NCI-H2171 (cell line): ENCODE measurements at regions not wholly inside any gene's neighbourhood (a gene's known extent, or its start where the extent isn't known, plus 50 kb on each side); places are given as distances from the start of the nearest gene placed in this dataset.
A peak's percentile ranks its signal among the peaks of the same experiment; 100 is the strongest.
"Not testable (repeated sequence)": the region's sequence is repeated elsewhere in the genome, so short reads cannot be mapped to it uniquely, and the experiment has no call there.

Experiments used
- DNase-seq: peaks from one replicate; lab custom pipeline; 2025; lab: John Stamatoyannopoulos, UW

DNA sequence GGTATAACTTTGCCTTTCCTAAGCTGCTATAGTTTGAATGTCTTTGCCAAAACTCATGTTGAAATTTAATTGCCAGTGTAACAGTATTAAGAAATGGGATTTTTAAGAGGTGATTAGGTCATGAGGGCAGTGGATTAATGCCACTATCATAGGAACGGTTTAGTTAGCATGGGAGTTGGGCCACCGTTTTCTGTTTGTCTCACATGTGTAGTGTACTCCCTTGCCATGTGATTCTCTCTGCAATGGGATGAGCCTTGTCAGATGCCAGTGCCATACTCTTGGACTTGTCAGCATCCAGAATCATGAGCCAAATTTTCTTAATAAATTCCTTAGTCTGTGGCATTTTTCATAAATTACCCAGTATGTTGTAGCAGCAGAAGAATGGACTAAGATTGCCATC, 388.9 kb upstream of the RGPD4 start:
- no peak for DNase-seq

DNA sequence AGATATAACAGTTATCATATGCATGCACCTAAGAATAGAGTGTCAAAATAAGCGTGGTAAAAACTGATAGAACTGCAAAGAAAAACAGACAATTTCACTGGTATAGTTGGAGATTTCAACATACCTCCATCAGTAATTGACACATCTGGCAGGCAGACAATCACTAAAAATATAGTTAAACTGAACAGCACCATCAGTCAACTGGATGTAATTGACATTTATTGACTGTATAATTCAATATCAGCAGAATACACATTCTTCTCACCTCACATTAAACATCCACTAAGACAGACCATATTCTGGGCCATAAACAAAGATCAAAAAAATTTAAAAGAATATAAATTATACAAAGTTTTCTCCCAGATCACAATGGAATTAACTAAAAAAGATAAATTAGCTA, 378.5 kb upstream of the RGPD4 start:
- no peak for DNase-seq

DNA sequence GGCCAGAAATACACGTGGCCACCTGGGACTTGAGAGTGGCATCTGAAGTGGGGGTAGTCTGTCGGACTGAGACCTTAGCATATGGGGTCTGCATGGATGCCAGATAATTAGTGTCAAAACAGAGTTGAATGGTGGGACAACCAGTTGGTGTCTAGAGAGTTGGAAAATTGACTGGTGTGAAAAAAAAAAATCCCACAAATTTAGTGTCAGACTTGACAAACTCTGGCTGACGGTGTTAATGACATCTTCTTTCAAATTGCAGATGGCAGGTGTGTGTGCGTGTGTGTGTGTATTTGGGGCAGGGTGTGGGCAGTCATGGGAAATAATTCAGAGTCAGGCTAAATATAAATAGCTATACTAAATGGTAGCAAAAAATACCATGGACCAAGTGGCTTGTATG, 365.4 kb upstream of the RGPD4 start:
- peak; percentile 27 for DNase-seq

DNA sequence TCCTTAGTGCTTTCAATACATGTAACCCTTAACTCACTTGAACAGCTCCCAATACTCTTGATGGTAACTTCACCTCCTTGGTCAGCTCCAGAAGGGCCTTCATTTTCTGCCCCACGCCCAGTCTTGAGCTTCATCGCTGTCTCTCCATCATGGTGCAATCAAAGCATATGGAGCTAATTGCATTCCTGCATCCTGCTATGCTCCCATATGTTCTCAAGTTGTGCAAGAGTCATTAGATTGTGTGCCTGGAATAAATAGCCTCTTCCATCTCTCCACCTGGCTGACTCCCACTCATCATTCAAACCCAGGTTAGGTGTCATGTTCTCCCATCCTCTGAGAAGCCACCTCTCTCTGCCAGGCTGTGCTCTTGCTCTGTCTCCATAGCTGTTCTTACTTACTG, 364.5 kb upstream of the RGPD4 start:
- peak; percentile 83 for DNase-seq

GRCh38 chr2:107466241-107466640, 360.5 kb upstream of the RGPD4 start:
- no peak for DNase-seq

DNA sequence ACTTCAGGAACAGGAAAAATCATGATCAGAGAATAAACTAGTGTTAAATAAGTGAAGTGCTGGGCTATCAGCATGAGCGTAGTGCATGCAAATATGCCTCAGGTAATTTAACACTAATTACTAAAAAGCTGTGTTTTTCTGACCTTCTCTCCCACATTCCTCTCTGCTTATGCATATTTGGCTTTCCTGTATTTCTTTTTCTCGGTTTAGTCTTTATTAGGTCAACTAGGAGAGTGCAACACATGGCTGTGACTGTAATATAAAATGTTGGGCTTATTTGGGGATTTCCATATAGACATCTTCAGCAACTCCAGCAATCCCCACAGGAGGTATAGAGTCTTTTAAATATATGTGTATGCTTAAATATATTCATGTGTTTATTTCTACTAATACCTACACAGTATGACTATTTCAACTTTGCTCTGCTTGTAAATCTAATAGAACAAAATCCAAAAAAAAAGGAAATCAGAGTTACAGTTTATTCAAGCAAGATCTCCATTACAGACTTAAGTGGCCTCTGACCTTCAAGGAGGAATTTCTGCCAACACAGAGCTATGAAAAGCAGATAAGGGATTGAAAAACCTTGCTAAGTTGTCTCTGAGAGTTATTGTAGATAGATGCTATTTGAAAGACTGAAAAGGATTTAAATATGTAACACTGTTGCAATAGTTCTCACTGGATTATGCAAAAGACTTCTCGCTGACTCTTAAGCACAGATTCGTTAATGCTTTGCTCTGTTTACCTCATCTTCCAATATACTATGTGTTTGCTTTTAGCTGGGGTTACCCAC, 359.5 kb upstream of the RGPD4 start:
- DNase-seq = no peak

DNA sequence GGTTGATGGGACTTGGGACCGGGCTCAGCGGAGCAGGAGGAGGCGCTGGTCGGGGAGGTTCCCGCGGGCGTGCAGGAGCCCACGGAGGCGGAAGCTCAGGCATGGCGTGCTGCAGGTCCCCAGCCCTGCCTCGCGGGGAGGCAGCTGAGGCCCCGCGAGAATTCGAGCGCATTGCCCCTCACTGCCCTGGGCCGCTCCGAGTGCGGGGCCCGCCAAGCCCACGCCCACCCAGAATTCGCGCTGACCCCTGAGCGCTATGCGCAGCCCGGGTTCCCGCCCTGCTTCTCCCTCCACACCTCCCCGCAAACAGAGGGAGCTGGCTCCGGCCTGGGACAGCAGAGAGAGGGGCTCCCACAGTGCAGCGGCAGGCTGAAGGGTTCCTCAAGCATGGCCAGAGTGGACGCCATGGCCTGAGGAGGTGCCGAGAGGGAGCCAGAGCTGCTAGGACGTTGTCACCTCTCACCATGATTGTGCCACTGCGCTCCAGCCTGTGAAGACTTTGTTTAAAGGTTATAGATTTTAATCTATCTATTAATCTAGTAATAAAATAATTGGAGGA, 357.2 kb upstream of the RGPD4 start:
- no peak for DNase-seq

- no peak for DNase-seq
These were observed 353.5 kb upstream of the RGPD4 start for GRCh38 chr2:107473150-107473549.

GRCh38 chr2:107475859-107476258, 350.8 kb upstream of the RGPD4 start:
- DNase-seq = no peak

GRCh38 chr2:107502539-107502938, 324.2 kb upstream of the RGPD4 start:
- DNase-seq = no peak

- DNase-seq = no peak
These were observed 314.5 kb upstream of the RGPD4 start for GRCh38 chr2:107511970-107512789.

GRCh38 chr2:107525406-107525805, 301.3 kb upstream of the RGPD4 start:
- DNase-seq = no peak

GRCh38 chr2:107529146-107529545, 297.5 kb upstream of the RGPD4 start:
- DNase-seq = peak; percentile 91

DNA sequence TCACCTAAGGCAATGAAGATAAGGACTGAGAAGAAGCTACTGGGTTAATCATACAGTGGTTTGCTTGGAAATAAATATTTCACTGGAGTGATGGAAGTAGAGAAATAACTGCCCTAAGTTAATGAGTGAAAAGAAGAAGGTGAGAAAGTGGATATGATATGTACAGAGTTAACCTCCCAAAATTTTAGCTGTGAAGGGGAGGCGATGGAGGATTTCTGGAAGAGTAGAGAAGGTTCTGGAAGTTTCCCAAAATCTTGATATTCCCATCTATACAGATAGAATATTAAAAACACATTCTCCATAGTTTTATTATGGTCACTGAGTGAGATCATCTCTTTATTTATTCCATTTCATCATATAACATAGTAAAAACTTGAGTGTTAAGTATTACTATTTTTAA, 296.6 kb upstream of the RGPD4 start:
- DNase-seq = no peak

GRCh38 chr2:107534926-107535325, 291.8 kb upstream of the RGPD4 start:
- no peak for DNase-seq

DNA sequence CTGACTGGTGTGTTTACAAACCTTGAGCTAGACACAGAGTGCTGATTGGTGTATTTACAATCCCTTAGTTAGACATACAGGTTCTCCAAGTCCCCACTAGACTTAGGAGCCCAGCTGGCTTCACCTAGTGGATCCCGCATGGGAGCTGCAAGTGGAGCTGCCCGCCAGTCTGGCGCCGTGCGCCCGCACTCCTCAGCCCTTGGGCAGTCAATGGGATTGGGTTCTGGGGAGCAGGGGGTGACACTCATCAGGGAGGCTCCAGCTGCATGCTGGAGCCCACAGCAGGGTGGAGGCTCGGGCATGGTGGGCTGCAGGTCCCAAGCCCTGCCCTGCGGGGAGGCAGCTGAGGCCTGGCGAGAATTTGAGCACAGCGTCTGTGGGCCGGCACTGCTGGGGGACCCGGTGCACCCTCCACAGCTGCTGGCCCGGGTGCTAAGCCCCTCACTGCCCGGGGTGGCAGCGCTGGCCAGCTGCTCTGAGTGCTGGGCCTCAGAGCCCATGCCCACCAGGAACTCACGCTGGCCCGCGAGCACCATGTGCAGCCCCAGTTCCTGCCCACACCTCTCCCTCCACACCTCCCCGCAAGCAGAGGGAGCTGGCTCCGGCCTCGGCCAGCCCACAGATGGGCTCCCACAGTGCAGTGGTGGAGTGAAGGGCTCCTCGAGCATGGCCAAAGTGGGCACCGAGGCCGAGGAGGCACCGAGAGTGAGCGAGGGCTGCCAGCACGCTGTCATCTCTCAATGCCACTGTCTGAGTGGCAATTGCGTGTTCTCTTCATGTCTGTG, 290.6 kb upstream of the RGPD4 start:
- not testable (repeated sequence) for DNase-seq

DNA sequence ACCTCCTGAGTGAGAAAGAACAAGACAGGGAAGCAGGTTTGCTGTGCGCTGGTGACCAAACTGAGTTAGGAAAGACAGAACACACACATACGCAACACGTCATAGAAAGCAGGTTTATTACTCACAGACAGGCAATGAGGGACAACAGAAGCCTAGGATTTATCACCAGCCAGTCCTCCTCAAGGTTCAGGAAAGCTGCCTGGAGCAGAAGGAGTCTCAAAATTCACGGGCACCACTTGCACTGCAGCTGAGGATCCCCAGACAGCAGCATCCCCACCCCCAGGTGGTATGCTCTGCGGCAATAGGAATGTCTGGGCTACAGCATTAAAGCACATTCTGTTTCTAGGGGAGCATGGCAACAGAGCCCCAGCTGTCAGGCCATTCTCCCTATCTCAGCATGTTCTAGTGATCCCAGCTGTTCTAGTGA, 284.4 kb upstream of the RGPD4 start:
- peak; percentile 66 for DNase-seq

DNA sequence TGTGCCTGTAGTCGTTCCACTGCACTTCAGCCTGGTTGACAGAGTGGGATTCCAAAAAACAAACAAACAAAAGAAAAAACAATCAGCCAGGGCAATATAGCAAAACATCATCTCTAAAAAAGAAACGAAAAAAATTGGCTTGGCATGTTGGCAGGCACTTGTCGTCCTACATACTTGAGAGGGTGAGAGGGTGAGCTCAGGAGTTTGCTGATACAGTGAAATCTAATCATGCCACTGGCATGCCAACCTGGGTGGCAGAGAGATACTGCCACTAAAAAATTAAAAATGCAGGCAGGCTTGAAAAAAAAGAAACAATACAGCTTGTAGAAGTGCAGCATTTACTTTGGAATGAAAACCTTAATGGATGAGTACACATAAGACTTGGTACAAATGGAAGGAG, 282.9 kb upstream of the RGPD4 start:
- DNase-seq = no peak

- DNase-seq = no peak
These were observed 281.6 kb upstream of the RGPD4 start for GRCh38 chr2:107545066-107545465.

- no peak for DNase-seq
These were observed 280.8 kb upstream of the RGPD4 start for GRCh38 chr2:107545851-107546250.

DNA sequence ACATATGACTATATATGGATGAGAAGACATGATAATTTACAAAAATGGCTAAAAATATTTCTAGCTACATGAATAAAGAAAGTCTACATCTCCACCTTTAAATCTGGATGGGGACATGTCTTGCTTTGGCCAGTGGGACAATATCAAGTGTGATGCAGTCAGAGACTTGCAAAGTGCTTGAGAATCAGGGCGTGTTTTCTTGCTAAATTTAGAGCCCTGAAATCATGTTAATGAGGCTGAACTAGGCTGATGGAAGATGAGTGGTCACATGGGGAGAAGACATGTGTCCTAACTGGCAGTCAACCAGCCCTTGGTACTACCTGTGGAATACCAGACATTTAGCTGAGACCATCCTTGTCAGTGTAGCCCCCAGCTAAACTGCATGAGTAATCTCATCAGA, 278.5 kb upstream of the RGPD4 start:
- no peak for DNase-seq

DNA sequence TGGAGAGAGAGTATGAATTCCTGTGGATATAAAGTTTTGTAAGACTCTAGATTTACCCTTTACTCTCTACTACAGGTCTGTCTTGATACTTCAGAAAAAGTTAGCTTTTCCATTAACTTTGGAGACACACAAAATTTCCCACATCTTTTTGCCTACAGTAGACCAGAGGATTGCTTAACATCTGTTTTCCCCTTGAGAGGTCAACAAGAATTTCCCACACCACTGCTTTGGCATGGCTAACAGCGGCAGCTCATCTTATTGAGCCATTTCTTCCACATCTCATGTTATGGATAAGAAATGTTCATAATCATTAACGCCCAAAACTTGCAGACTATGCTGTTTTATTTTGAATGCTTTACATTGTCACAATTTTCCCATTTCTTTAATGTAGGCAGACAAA, 273.6 kb upstream of the RGPD4 start:
- no peak for DNase-seq
